Tibial nerve (tissue), 4 donors: ENCODE measurements at regions not wholly inside any gene's neighbourhood (a gene's known extent, or its start where the extent isn't known, plus 50 kb on each side); places are given as distances from the start of the nearest gene placed in this dataset.

Experiments used
- CTCF ChIP-seq, 5 experiments: fragments of 200-600 bp in 3 of 5; fragments of 450-650 bp in 2 of 5; sonication (generic) in 3 of 5; IDR thresholded peaks; one replicate each; pipeline ENCODE4 v1.5.1; 2016 to 2019; ENCODE audit warnings: antibody characterized with exemption in 5 of 5, mild to moderate bottlenecking in 3 of 5, moderate library complexity in 2 of 5
- EP300 ChIP-seq, 2 donors: sonication (generic); formaldehyde crosslinking; IDR thresholded peaks; one replicate each; pipeline ENCODE4 v1.6.1; 2017; ENCODE audit warnings: antibody characterized with exemption in 2 of 2, mild to moderate bottlenecking in 1 of 2

- TF ChIP-seq CTCF (IDR thresholded peaks at IDR 0.05): no peak
- TF ChIP-seq EP300 (IDR thresholded peaks at IDR 0.05): no peak
Observed at GRCh38 chr18:77608807-77609206, 359.2 kb downstream of the GALR1 start.
